ENCODE measurements at regions not wholly inside any gene's neighbourhood (a gene's known extent, or its start where the extent isn't known, plus 50 kb on each side); places are given as distances from the start of the nearest gene placed in this dataset.

- DNase-seq, result no peak
These were observed 257.7 kb upstream of the SPOCK3 start for GRCh38 chr4:167492007-167492406.

DNA sequence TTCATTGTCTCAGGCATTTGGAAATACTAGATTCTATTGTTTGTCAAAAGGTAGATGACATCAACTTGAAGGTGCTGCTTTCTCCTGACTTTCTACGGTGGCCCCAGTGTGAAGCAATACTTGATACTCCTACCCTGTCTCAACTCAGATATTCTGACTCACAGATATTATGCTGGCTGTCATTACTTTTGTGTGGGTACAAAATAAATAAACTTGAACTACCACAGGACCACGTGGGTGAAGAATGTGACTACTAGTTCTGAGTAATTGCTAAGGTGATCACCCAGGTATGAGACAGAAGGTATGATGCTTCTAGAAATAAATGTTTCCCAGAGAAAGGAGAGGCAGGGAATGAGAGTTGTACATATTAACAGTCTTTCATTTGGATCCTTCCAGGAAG is 275.3 kb upstream of the SPOCK3 start:
- DNase-seq, result no peak

DNA sequence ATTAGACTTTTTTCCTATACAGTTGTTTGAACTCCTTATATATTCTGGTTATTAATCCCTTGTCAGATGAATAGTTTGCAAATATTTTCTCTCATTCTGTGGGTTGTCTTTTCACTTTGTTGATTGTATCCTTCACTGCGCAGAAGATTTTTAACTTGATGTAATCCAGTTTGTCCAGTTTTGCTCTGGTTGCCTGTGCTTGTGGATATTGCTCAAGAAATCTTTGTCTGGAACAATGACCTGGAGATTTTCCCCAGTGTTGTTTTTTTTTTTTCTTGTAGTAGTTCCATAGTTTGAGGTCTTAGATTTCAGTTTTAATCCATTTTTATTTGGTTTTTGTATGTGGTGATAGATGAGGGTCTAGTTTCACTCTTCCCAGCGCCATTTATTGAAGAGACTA is 289.8 kb upstream of the SPOCK3 start:
- no peak for DNase-seq

DNA sequence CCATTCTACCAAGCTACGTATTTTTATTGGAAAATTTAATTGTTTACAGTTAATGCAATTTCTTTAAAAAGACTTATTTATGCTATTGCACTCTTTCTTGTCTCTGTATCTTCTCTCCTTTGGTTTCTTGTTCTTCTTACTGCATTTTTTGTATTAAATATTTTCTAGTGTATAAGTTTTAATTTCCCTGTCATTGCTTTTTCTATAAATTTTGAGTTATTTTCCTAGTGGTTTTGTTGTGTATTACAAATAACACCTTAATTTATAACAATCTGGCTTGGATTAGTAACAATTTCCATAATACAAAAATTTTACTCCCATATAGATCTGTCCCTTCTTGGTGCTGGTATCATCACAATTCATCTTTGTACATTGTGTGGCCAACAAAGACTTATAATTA is 303.5 kb upstream of the SPOCK3 start:
- DNase-seq, result no peak

DNA sequence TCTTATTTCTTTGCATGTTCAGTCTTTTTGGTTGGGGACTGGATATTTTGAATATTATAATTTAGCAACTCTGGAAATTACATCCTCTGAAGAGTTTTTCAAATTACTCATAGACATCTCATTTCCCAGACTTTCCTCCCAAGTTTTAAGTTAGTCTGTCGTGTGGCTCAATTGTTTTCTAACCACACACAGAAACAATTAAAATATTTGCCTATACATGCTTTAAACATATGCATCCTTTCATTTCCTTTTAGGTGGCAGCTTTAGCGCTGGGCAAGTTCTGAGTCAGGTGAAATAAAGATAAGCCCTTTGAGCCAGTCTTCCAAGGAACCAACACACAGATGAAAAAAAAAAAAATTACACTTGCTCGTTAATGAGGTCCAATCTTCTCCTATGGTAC is 307.0 kb upstream of the SPOCK3 start:
- no peak for DNase-seq

- no peak for DNase-seq
These were observed 310.1 kb upstream of the SPOCK3 start for GRCh38 chr4:167544391-167544790.

GRCh38 chr4:167550021-167550420 is 315.7 kb upstream of the SPOCK3 start:
- DNase-seq, result no peak

GRCh38 chr4:167555338-167556022 is 321.2 kb upstream of the SPOCK3 start:
- DNase-seq, result no peak

DNA sequence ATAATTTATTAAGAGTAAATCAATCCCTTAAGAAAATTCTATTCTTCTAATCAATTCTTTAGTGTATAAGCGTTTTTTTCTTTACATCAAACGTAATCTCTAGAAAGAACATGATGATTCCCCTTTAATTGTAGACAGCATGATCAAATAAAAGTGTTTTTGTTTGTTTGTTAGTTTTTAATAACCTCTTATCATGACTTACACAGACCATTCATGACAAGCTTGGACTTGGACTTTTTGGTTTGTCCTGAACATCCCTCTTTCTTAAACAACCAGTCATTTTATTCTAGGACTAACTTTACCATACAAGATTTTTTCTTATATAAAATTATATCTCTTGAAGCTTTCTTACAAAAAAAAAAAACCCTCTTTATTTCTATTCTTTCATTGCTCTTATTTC is 344.6 kb upstream of the SPOCK3 start:
- DNase-seq, result no peak

DNA sequence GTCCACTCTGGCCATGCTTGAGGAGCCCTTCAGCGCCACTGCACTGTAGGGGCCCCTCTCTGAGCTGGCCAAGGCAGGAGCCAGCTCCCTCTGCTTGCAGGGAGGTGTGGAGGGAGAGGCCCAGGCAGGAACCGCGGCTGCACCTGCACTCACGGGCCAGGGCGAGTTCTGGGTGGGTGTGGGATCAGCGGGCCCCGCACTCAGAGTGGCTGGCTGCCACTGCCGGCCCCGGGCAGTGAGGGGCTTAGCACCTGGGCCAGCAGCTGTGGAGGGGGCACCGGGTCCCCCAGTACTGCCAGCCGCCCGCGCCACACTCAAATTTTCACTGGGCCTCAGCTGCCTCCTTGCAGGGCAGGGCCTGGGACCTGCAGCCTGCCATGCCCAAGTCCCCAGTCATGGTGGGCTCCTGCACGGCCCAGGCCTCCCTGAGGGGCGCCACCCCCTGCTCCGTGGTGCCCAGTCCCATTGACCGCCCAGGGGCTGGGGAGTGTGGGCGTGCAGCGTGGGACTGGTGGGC is 347.2 kb upstream of the SPOCK3 start:
- no peak for DNase-seq

DNA sequence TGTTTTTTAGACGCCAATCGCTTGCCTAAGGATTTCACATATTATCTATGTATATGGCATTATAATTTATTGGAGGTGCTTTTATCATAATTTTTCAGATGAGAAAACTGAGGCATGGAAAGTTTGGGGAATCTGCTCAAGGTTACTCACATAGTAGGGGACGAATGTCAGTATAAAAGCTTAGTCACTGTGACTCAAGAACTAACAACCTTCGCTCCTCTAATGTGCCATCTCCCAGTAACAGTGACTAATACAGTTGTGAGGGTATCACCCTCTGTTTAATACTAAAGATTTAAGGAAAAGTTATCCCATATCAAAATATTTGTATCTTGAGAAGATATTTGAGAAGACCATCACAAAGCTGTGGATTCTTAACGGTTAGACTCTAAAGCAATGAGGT is 353.1 kb upstream of the SPOCK3 start:
- DNase-seq, result no peak

DNA sequence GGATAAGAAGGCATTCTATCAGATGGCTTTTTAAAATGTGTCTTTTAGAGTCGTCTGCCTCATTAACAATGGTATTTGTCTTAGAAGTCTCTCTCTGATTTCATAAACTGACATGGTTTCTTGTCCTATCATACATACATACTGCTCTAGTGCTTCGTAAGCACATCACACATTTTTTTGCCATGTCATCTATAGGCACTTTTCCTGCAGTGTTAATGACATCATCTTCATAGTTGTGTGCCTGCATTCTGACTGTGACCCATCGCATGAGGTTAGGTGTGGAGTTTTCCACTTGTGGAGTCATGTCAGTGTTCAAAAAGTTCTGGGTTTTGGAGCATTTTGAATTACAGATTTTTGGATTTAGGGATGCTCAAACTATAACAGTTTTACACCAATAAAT is 361.6 kb upstream of the SPOCK3 start:
- no peak for DNase-seq

- DNase-seq, result no peak
These were observed 367.9 kb upstream of the SPOCK3 start for GRCh38 chr4:167602157-167602556.

GRCh38 chr4:167606551-167606950 is 372.3 kb upstream of the SPOCK3 start:
- DNase-seq, result no peak

GRCh38 chr4:167613381-167613780 is 379.1 kb upstream of the SPOCK3 start:
- no peak for DNase-seq

DNA sequence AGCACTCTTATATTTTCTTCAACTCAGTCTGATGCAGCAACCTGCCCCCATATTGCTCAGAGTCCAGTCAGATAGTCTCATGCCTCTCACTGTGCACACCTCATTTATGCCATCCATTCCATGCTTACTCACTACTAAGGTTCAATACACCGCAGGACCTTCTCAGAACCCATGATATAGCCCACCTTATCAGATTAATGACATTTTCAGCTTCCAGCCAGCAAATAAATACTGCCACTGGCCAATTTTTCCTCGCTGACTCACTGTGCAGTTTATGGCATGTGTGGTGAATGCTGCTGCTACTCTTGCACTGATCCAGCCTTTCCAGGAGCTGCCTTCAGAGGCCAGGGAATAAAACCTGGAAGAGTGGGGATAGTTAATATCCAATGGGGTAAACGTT is 380.6 kb upstream of the SPOCK3 start:
- DNase-seq, result no peak

DNA sequence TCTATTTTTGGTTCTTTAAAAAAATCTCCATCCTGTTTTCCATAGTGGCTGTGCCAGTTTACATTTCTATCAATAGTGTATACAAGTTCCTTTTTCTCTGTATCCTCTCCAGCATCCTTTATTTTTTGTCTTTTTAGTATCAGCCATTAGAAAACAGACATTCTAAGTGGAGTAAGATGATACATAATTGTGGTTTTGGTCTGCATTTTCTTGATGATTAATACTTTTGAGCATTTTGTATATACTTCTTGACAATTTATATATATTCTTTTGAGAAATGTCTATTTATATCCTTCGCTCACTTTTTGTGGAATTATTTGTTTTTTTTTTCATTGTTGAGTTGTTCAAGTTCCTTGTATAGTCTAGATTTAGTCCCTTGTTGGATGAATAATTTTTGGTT is 382.2 kb upstream of the SPOCK3 start:
- DNase-seq, result no peak

- peak; percentile 51 for DNase-seq
These were observed 388.4 kb upstream of the SPOCK3 start for GRCh38 chr4:167622481-167623240.

GRCh38 chr4:167623241-167623572 is 388.9 kb upstream of the SPOCK3 start:
- DNase-seq, result no peak

GRCh38 chr4:167629272-167629671 is 395.0 kb upstream of the SPOCK3 start:
- DNase-seq, result no peak

DNA sequence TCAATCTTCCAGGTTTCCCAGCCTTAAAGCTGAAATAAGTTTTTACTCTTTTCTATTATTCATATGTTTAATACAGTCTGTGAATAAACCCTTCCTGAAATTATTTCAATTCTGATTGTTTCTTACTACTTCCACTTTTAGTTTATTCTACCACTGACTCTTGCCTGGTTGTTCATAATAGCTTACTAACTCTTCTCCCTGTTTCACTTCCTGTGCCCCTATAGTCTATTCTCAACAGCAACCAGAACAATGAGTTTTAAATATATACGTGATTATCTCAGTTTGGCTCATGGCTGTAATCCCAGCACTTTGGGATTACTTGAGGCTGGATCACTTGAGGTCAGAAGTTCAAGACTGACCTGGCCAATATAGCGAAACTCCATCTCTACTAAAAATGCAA is 408.0 kb upstream of the SPOCK3 start:
- no peak for DNase-seq

DNA sequence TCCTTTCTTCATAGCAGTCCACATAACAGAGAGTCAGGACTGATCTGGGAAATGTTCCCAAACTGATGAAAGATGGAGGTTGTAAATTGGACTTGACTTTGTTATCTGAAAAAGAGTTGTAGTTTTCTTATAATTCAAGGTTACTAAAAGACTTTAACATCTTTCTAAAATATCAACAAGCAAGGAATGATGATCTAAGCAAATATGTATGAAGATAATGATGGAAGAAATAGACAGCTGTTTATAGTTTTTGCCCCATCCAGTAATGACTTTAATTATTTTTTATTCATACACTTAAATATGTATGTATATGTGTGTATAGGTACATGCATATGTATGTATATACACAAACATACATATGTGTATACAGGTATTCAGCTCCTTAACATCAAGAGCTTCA is 411.1 kb upstream of the SPOCK3 start:
- DNase-seq, result no peak

- DNase-seq, result no peak
These were observed 418.0 kb upstream of the SPOCK3 start for GRCh38 chr4:167652267-167652666.

- no peak for DNase-seq
These were observed 403.6 kb upstream of the ANXA10 start for GRCh38 chr4:167688660-167689142.

DNA sequence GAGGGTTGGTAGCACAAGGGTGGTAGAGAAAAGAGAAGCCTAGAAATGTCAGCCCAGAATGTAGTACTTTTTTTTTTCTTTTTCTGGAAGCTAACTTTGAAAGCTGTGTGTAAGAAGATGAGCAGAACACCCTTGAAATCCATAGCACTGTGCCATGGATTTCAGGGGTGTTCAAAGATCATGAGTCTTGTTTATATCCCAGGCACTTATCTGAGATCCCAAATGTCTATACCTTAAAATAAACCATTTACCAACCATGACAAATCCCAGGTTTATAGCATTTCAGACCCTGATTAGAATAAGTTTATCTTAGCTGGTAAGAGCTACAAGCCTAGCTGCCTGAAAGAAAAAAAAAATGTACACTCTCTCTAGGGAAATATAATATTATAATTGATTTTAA is 389.9 kb upstream of the ANXA10 start:
- no peak for DNase-seq

All from stimulated activated CD4-positive, alpha-beta T cell treated with anti-CD3 and anti-CD28 coated beads, Interleukin-15, amount 100 ng/mL, for 24 hours (primary cell).